HL-60 (cell line): ENCODE measurements at regions not wholly inside any gene's neighbourhood (a gene's known extent, or its start where the extent isn't known, plus 50 kb on each side); places are given as distances from the start of the nearest gene placed in this dataset.
A peak's percentile ranks its signal among the peaks of the same experiment; 100 is the strongest.
"Not testable (repeated sequence)": the region's sequence is repeated elsewhere in the genome, so short reads cannot be mapped to it uniquely, and the experiment has no call there.

Experiments used
- DNase-seq, 2 experiments: peaks; one replicate each; pipeline ENCODE4 v3.0.0-alpha.2; 2010 to 2020; ENCODE audit warnings: low read depth in 1 of 2, low spot score in 1 of 2
- H3K27ac ChIP-seq: fragments of 250-450 bp; sonication (Bioruptor Pico); replicated peaks from 2 replicates; pipeline ENCODE4 v1.5.1; 2020; ENCODE audit warnings: mild to moderate bottlenecking, moderate library complexity
- H3K27me3 ChIP-seq: fragments of 250-450 bp; sonication (Bioruptor Pico); 2 replicates; pipeline ENCODE4 v1.5.1; 2021; ENCODE audit warnings: mild to moderate bottlenecking, moderate library complexity; ENCODE audit not compliant: insufficient read depth, poor library complexity, severe bottlenecking
- H3K4me3 ChIP-seq: replicated peaks from 2 replicates; pipeline ENCODE4 v1.5.1; 2011; ENCODE audit warnings: mild to moderate bottlenecking, control low read depth, low read length; ENCODE audit not compliant: insufficient read depth
- GABPA ChIP-seq: IDR thresholded peaks from 2 replicates; pipeline ENCODE4 v1.6.1; 2012; ENCODE audit warnings: low read depth
- POLR2AphosphoS5 ChIP-seq: IDR thresholded peaks from 2 replicates; pipeline ENCODE4 v1.6.1; 2012; ENCODE audit warnings: low read depth
- REST ChIP-seq: IDR thresholded peaks from 2 replicates; pipeline ENCODE4 v1.6.1; 2012; ENCODE audit warnings: low read depth; ENCODE audit not compliant: insufficient replicate concordance
- SPI1 ChIP-seq: IDR thresholded peaks from 2 replicates; pipeline ENCODE4 v1.6.1; 2012; ENCODE audit warnings: low read depth, mild to moderate bottlenecking, borderline replicate concordance
- TF ChIP-seq, protein P1 (sequence below): IDR thresholded peaks from one replicate; pipeline ENCODE4 v1.5.1; 2011; ENCODE audit warnings: low read length, control low read depth, inconsistent platforms; ENCODE audit not compliant: insufficient read depth

DNA sequence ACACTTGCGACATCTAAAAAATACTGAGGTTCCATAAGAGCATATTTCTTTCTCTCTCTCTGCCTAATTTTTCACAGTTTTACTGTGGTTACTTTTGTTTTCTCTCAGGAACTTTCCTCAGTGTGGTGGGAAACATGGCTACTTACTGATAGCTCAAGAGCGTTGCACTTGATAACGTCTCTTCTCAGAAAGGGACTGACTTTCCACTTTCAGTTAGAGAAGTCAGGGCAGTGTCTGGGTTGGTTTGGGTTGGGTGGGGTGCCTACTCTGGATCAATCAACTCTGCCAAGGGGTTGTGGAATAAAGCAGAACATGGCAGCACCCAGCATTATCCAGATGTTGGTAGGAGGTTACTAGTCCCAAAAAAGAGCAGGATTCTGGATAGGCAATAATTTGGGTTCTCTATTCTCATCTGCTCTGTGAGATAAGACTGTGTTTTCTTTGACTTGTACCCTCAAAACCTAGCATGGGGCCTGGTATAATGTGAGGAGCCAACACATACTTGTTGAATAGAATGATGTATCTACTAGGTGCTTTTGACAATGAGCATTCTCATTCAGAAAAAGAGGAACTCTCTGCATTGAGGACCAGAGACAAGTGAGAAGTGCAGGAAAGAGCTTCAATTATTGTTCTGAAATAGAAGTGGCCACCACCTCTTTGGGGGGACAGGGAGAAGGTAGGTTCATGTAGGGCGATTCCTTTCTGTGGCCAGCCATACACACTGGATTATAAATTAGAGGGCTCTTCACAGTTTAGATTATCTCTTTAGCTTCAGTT is 315.7 kb downstream of the REEP3 start:
- peaks cover 2% of the 10 kb centered on the region for H3K27me3 ChIP-seq
- no peak overlapping the region for H3K27ac ChIP-seq
- no peak for DNase-seq
- no peak overlapping the region for H3K4me3 ChIP-seq
- TF ChIP-seq, protein P1, sequence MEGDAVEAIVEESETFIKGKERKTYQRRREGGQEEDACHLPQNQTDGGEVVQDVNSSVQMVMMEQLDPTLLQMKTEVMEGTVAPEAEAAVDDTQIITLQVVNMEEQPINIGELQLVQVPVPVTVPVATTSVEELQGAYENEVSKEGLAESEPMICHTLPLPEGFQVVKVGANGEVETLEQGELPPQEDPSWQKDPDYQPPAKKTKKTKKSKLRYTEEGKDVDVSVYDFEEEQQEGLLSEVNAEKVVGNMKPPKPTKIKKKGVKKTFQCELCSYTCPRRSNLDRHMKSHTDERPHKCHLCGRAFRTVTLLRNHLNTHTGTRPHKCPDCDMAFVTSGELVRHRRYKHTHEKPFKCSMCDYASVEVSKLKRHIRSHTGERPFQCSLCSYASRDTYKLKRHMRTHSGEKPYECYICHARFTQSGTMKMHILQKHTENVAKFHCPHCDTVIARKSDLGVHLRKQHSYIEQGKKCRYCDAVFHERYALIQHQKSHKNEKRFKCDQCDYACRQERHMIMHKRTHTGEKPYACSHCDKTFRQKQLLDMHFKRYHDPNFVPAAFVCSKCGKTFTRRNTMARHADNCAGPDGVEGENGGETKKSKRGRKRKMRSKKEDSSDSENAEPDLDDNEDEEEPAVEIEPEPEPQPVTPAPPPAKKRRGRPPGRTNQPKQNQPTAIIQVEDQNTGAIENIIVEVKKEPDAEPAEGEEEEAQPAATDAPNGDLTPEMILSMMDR = no peak
- TF ChIP-seq REST (no peak), SPI1 (peak; percentile 77), POLR2AphosphoS5 (no peak), GABPA (no peak)

- Histone ChIP-seq H3K27me3 (no peaks in the 10 kb centered on the region), H3K4me3 (no peak overlapping the region), H3K27ac (no peak overlapping the region)
- TF ChIP-seq POLR2AphosphoS5 (no peak), SPI1 (no peak), GABPA (no peak), REST (no peak)
- TF ChIP-seq, protein P1 = no peak
- DNase-seq = no peak
These were observed 320.6 kb downstream of the REEP3 start for GRCh38 chr10:63841761-63842160.

- no peak for DNase-seq
- no peak overlapping the region for H3K4me3 ChIP-seq
- no peaks in the 10 kb centered on the region for H3K27me3 ChIP-seq
- TF ChIP-seq GABPA = no peak
- no peak for TF ChIP-seq SPI1
- TF ChIP-seq, protein P1 = no peak
- TF ChIP-seq POLR2AphosphoS5 = no peak
- TF ChIP-seq REST = no peak
- no peak overlapping the region for H3K27ac ChIP-seq
These were observed 321.9 kb downstream of the REEP3 start for GRCh38 chr10:63843107-63843506.

- not testable (repeated sequence) for H3K27me3 ChIP-seq, H3K4me3 ChIP-seq, DNase-seq, H3K27ac ChIP-seq
These were observed 327.7 kb downstream of the REEP3 start for GRCh38 chr10:63848871-63849270.
